ENCODE measurements at regions not wholly inside any gene's neighbourhood (a gene's known extent, or its start where the extent isn't known, plus 50 kb on each side); places are given as distances from the start of the nearest gene placed in this dataset.

DNA sequence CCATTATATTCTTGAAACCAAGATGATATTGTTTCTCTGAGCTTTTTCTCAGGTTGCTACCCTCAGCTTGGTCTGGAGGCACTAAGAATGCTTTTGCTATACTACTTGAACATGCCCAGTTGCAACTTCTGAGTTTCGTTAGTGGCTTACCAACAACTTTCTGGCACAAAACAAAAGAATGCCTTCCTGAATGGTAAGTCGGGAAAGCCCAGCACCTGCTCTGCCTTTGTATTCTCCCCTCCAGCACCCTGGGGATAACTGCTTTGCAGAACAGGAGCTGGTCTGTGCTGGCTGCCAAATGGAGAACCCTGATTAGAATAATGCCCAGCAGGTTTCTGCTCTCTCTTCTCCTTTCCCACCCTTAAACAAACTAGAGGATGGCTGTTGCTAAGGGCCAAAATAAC is 149.3 kb downstream of the TGFB2 start:
- Histone ChIP-seq H3K9me3 (ENCODE audit: severe bottlenecking) (no peaks in the 10 kb centered on the region), H3K27me3 (ENCODE audit: insufficient read depth, low read depth, severe bottlenecking) (no peaks in the 10 kb centered on the region), H3K4me3 (ENCODE audit: low read depth, low read length) (no peak overlapping the region), H3K27ac (no peak overlapping the region), H3K36me3 (no peaks in the 10 kb centered on the region)
- TF ChIP-seq, protein P1, sequence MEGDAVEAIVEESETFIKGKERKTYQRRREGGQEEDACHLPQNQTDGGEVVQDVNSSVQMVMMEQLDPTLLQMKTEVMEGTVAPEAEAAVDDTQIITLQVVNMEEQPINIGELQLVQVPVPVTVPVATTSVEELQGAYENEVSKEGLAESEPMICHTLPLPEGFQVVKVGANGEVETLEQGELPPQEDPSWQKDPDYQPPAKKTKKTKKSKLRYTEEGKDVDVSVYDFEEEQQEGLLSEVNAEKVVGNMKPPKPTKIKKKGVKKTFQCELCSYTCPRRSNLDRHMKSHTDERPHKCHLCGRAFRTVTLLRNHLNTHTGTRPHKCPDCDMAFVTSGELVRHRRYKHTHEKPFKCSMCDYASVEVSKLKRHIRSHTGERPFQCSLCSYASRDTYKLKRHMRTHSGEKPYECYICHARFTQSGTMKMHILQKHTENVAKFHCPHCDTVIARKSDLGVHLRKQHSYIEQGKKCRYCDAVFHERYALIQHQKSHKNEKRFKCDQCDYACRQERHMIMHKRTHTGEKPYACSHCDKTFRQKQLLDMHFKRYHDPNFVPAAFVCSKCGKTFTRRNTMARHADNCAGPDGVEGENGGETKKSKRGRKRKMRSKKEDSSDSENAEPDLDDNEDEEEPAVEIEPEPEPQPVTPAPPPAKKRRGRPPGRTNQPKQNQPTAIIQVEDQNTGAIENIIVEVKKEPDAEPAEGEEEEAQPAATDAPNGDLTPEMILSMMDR (IDR thresholded peaks at IDR 0.05; ENCODE audit: low read depth, low read length) = no peak
- DNase-seq = no peak

DNA sequence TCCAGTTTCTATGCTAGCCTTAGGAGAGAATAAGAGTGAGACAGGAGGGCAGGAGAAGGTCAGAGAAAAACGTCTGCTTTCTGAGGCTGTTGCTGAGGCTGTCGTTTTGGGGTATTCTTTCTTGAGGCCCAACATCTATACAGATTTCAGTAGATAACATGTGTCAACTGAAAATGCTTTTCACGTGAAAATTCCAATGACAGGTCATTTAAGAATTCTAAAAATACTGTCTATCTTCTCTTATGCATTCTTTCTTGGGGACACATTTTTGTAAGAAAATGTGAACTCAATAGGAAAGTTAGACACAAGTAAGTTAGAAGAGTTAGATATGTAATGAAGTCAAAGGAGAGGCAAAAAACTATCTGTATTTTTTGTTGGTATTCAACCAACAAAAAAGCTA is 150.8 kb downstream of the TGFB2 start:
- no peaks in the 10 kb centered on the region for H3K27me3 ChIP-seq (ENCODE audit: insufficient read depth, low read depth, severe bottlenecking)
- DNase-seq = no peak
- H3K27ac ChIP-seq = no peak overlapping the region
- no peaks in the 10 kb centered on the region for H3K9me3 ChIP-seq (ENCODE audit: severe bottlenecking)
- H3K4me3 ChIP-seq (ENCODE audit: low read depth, low read length) = no peak overlapping the region
- TF ChIP-seq, protein P1 (IDR thresholded peaks at IDR 0.05; ENCODE audit: low read depth, low read length) = no peak
- H3K36me3 ChIP-seq = no peaks in the 10 kb centered on the region

DNA sequence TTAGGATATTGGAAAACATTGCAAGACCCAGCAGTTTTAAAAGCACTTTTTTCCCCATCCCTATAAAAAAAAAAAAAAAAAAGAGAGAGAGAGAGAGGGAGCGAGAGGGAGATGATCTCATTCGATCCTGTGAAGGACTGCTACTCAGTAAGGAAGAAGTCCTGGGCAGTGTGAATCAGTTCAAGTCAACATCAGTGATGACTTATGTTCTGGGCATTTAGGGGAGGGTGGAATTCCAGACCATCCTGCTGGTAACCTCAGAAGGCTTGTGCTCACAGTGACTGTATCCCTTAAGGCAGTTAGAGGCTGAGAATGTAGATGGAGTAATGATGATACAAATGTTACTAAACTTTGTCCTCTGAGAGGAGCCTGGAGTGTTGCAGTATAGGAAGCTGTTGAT is 151.4 kb downstream of the TGFB2 start:
- TF ChIP-seq, protein P1 (IDR thresholded peaks at IDR 0.05; ENCODE audit: low read depth, low read length) = no peak
- Histone ChIP-seq H3K9me3 (ENCODE audit: severe bottlenecking) (no peaks in the 10 kb centered on the region), H3K36me3 (no peaks in the 10 kb centered on the region), H3K4me3 (ENCODE audit: low read depth, low read length) (no peak overlapping the region), H3K27ac (no peak overlapping the region), H3K27me3 (ENCODE audit: insufficient read depth, low read depth, severe bottlenecking) (no peaks in the 10 kb centered on the region)
- no peak for DNase-seq

DNA sequence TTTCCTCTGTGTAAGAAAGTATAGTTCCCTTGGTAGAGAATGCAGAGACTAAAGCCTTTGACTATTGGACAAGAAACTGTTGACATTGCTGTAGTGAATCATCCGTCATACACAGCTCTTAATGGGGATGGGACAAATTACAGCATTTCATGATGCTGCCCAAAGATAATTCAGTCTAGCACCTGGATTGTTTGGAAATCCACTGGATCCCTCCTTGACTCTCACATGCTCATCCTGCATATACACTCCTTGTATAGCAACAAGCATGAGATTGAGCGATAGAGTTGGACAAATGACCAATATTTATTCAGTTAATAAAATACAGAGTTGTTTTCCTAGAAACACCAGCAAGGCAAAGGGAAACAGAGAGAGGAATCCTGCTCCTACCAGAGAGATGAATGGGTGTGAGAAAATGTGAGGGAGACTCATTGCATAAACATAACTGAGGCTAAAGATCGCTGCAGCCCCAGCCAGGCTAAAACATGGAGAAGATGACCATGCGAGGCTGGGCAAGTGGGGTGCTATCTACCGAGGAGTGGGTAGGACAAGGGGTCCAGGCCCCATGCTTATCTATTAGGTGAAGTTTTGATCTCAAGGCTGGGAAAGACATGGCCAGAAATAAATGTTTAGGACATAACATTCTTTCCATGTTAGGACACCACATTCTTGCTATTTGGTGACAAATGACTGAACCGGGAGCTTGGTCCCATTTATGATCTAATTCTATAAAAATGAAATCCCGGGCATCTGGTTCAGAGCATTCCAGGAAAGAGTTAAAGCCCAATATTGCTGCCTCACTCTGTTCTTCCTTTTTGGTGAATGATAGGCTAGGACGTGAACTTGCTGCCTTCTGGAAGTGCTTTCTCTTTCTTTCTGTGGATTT is 153.2 kb downstream of the TGFB2 start:
- no peaks in the 10 kb centered on the region for H3K36me3 ChIP-seq
- H3K27me3 ChIP-seq (ENCODE audit: insufficient read depth, low read depth, severe bottlenecking) = no peaks in the 10 kb centered on the region
- no peak overlapping the region for H3K4me3 ChIP-seq (ENCODE audit: low read depth, low read length)
- no peak overlapping the region for H3K27ac ChIP-seq
- no peak for DNase-seq
- TF ChIP-seq, protein P1 (IDR thresholded peaks at IDR 0.05; ENCODE audit: low read depth, low read length) = no peak
- no peaks in the 10 kb centered on the region for H3K9me3 ChIP-seq (ENCODE audit: severe bottlenecking)

DNA sequence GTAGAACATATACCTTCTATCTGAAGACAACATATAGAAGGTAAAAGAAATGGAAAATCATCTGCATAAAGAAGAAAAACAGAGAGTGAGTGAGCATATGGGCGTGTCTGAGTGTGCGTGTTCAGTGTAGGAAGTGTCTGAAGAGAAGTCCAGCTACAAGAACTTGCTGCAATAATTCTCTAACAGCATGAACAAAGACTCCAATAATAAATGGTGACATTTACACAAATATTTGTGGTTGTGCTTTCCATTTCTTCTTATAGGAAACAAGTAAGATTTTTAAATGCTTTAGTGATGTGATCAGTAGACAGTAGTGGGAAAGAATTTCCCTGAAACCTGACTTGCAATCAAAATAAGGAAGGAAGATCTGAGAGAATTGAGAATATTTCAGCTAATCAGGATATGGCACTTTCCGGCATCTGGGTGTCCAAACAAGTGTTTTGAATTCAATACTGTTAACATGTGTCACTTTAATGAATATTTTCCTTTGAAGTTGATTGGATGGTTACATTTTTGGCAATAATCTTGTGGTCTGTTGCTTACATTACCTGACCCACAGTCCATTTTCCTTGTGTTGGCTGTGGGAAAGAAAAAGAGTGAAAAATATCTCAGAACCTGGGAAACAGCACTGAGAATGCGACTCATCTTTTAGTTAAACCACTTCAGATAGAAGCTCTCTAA is 154.0 kb downstream of the TGFB2 start:
- H3K27me3 ChIP-seq (ENCODE audit: insufficient read depth, low read depth, severe bottlenecking) = no peaks in the 10 kb centered on the region
- TF ChIP-seq, protein P1 (IDR thresholded peaks at IDR 0.05; ENCODE audit: low read depth, low read length) = no peak
- no peaks in the 10 kb centered on the region for H3K36me3 ChIP-seq
- H3K27ac ChIP-seq = no peak overlapping the region
- no peaks in the 10 kb centered on the region for H3K9me3 ChIP-seq (ENCODE audit: severe bottlenecking)
- DNase-seq = no peak
- H3K4me3 ChIP-seq (ENCODE audit: low read depth, low read length) = no peak overlapping the region
